CD4-positive, alpha-beta T cell (primary cell): ENCODE measurements at regions not wholly inside any gene's neighbourhood (a gene's known extent, or its start where the extent isn't known, plus 50 kb on each side); places are given as distances from the start of the nearest gene placed in this dataset.
"Not testable (repeated sequence)": the region's sequence is repeated elsewhere in the genome, so short reads cannot be mapped to it uniquely, and the experiment has no call there.

Source experiments
- ATAC-seq: fragments of 200-7000 bp; cut with Tn5 transposase; one replicate; pipeline ENCODE4 v1.10.0; 2022; ENCODE audit warnings: mild to moderate bottlenecking; ENCODE audit not compliant: poor library complexity
- CTCF ChIA-PET: fragments of 350-600 bp; sonication (Branson Sonifier 250); formaldehyde crosslinking; loops from one replicate; lab custom pipeline; 2021; ENCODE audit warnings: antibody characterized with exemption, inconsistent platforms; lab: Charles Lee
- POLR2A ChIA-PET: fragments of 350-600 bp; sonication (Branson Sonifier 250); formaldehyde crosslinking; loops from one replicate; lab custom pipeline; 2021; ENCODE audit warnings: antibody characterized with exemption, inconsistent platforms; lab: Charles Lee
- DNase-seq, 14 experiments: peaks; one replicate each; pipeline ENCODE4 v3.0.0-alpha.2; 2013 to 2020; ENCODE audit warnings: mixed read lengths in 2 of 14
- H3K27ac ChIP-seq, 2 donors: one replicate each; pipeline versions ENCODE4 v1.5.1 to v1.7.0; 2013; ENCODE audit warnings: low read length in 2 of 2, low read depth in 1 of 2, mild to moderate bottlenecking in 1 of 2
- H3K27me3 ChIP-seq, 2 experiments: 1 replicate in 1 of 2; 2 replicates in 1 of 2; pipeline versions ENCODE4 v1.6.1 to v1.7.0; 2013; ENCODE audit warnings: low read length in 2 of 2, control low read depth in 1 of 2, mild to moderate bottlenecking in 1 of 2, moderate library complexity in 1 of 2; ENCODE audit not compliant: insufficient read depth in 2 of 2, control insufficient read depth in 1 of 2
- H3K36me3 ChIP-seq: one replicate; pipeline ENCODE4 v1.6.1; 2013; ENCODE audit warnings: low read length, control low read depth; ENCODE audit not compliant: insufficient read depth
- H3K4me1 ChIP-seq: one replicate; pipeline ENCODE4 v1.6.1; 2013; ENCODE audit warnings: low read length, control low read depth; ENCODE audit not compliant: insufficient read depth
- H3K4me3 ChIP-seq: one replicate; pipeline ENCODE4 v1.5.1; 2013; ENCODE audit warnings: mild to moderate bottlenecking, low read length, moderate library complexity
- H3K9me3 ChIP-seq, 2 experiments: 1 replicate in 1 of 2; 2 replicates in 1 of 2; pipeline versions ENCODE4 v1.6.1 to v1.7.0; 2013; ENCODE audit warnings: low read length in 2 of 2, mild to moderate bottlenecking in 2 of 2, control low read depth in 1 of 2, moderate library complexity in 1 of 2; ENCODE audit not compliant: control insufficient read depth in 1 of 2, insufficient read depth in 1 of 2
- H3K27ac Mint-ChIP-seq: one replicate; pipeline ENCODE4 v1.8.0; 2020; ENCODE audit warnings: mixed read lengths
- H3K27me3 Mint-ChIP-seq: one replicate; pipeline ENCODE4 v1.8.0; 2021; ENCODE audit warnings: mixed read lengths
- H3K36me3 Mint-ChIP-seq: one replicate; pipeline ENCODE4 v1.8.0; 2021; ENCODE audit warnings: low read depth, mixed read lengths
- H3K4me1 Mint-ChIP-seq: one replicate; pipeline ENCODE4 v1.8.0; 2021; ENCODE audit warnings: low read depth, mixed read lengths
- H3K4me3 Mint-ChIP-seq: one replicate; pipeline ENCODE4 v1.8.0; 2020; ENCODE audit warnings: mild to moderate bottlenecking, mixed read lengths
- H3K9me3 Mint-ChIP-seq: one replicate; pipeline ENCODE4 v1.8.0; 2020; ENCODE audit warnings: mixed read lengths
- intact Hi-C, 2 experiments: fragments of 100-400 bp; cut with DNase I in 1 of 2; cut with micrococcal nuclease in 1 of 2; formaldehyde crosslinking; loops; one replicate each; pipeline versions ENCODE4 v1.15.1 to v1.9.0; 2023 to 2025; cut with DNase I, micrococcal nuclease
- TF ChIP-seq, protein P1 (sequence below): fragments of 200-600 bp; IDR thresholded peaks from one replicate; pipeline ENCODE4 v1.8.0; 2022; ENCODE audit warnings: antibody characterized with exemption, mild to moderate bottlenecking

DNA sequence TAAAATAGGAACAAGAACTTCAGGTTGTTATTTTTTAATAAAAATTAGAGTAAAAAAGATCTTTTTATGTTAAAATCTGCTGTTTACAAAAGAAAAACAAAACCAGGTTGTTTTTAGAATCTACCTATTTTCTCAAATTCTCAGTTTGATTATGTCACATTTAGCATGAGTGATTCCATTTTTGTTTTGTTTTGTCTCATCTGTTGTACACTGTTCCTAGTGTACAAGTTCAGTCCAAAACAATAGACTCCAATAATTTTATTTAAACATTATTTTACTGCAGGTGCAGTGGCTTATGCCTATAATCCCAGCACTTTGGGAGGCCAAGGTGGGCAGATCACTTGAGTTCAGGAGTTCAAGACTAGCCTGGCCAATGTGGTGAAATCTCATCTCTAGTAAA lies 2142.7 kb downstream of the TP53TG3F start:
- H3K9me3 Mint-ChIP-seq = peaks cover 9% of the 10 kb centered on the region
- ATAC-seq = no peak
- H3K27ac ChIP-seq = no peak overlapping the region
- no peaks in the 10 kb centered on the region for H3K36me3 Mint-ChIP-seq
- H3K4me1 ChIP-seq = no peaks in the 10 kb centered on the region
- H3K9me3 ChIP-seq = peaks cover 4 to 16% of the 10 kb centered on the region in 2 experiments
- H3K27me3 Mint-ChIP-seq = no peaks in the 10 kb centered on the region
- H3K27me3 ChIP-seq = no peaks in the 10 kb centered on the region
- TF ChIP-seq, protein P1, sequence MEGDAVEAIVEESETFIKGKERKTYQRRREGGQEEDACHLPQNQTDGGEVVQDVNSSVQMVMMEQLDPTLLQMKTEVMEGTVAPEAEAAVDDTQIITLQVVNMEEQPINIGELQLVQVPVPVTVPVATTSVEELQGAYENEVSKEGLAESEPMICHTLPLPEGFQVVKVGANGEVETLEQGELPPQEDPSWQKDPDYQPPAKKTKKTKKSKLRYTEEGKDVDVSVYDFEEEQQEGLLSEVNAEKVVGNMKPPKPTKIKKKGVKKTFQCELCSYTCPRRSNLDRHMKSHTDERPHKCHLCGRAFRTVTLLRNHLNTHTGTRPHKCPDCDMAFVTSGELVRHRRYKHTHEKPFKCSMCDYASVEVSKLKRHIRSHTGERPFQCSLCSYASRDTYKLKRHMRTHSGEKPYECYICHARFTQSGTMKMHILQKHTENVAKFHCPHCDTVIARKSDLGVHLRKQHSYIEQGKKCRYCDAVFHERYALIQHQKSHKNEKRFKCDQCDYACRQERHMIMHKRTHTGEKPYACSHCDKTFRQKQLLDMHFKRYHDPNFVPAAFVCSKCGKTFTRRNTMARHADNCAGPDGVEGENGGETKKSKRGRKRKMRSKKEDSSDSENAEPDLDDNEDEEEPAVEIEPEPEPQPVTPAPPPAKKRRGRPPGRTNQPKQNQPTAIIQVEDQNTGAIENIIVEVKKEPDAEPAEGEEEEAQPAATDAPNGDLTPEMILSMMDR = no peak
- no peak overlapping the region for H3K4me3 ChIP-seq
- no peak overlapping the region for H3K4me3 Mint-ChIP-seq
- POLR2A ChIA-PET = no interaction called here
- H3K36me3 ChIP-seq = no peaks in the 10 kb centered on the region
- intact Hi-C loops = no loop called here
- no peaks in the 10 kb centered on the region for H3K4me1 Mint-ChIP-seq
- DNase-seq = no peak
- H3K27ac Mint-ChIP-seq = no peak overlapping the region
- CTCF ChIA-PET = no interaction called here

DNA sequence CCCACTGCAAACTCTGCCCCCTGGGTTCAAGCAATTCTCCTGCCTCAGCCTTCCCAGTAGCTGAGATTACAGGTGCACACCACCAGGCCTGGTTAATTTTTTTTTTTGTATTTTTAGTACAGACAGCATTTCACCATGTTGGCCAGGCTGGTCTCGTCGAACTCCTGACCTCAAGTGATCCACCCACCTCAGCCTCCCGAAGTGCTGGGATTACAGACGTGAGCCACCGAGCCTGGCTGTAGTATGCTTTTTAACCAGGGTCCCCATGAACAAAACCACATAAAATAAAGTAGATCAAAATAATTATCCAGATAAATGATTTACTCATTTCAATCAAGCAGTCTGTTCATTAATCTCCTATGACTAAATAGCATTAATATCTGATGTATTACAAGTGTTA lies 2144.0 kb downstream of the TP53TG3F start:
- H3K4me3 Mint-ChIP-seq, H3K36me3 ChIP-seq, H3K4me3 ChIP-seq, CTCF ChIA-PET, ATAC-seq, DNase-seq, H3K36me3 Mint-ChIP-seq, H3K27ac ChIP-seq, H3K27me3 Mint-ChIP-seq, H3K27me3 ChIP-seq, H3K4me1 Mint-ChIP-seq, H3K27ac Mint-ChIP-seq, H3K9me3 Mint-ChIP-seq, intact Hi-C loops, H3K4me1 ChIP-seq, POLR2A ChIA-PET: not testable (repeated sequence)
- H3K9me3 ChIP-seq = peaks cover 4 to 16% of the 10 kb centered on the region in 2 experiments

DNA sequence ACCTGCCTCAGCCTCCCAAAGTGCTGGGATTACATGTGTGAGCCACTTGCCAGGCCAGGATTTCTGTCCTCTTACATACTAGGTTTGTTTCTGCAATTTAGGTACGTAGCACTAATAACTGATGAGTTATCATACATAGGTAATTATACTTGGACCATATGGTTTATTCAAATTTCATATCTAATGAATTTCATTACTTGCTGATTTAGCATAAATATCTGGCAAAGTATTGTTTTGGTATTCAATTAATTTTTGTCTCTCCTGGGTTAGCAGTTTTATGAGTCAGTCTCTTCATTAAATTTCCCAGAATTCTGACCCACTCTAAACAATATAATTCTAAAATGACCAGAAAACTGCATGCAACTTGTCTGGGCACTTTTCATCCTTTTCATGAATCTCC lies 2146.5 kb downstream of the TP53TG3F start:
- Mint-ChIP-seq H3K4me3 (no peak overlapping the region), H3K9me3 (no peaks in the 10 kb centered on the region)

DNA sequence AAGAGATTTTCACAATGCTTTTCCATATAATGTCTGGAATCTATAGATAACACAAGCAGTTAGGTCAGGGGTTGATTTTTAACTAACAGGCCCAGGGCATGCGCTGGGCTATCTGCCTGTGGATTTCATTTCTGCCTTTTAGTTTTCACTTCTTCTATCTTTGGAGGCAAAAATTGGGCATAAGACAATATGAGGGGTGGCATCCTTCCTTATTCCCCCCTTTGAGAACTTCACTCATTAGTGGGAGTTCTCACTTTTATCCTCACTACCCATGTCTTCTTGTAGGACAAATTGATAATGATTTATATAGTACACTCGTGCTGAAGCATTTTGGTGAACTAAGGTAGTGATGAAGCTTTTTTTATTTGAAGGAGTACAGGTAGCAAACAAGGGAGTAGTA lies 2155.5 kb downstream of the TP53TG3F start:
- CTCF ChIA-PET, H3K36me3 ChIP-seq, DNase-seq, H3K27ac ChIP-seq, H3K4me1 Mint-ChIP-seq, H3K4me3 ChIP-seq, H3K27ac Mint-ChIP-seq, ATAC-seq, H3K27me3 Mint-ChIP-seq, POLR2A ChIA-PET, intact Hi-C loops, H3K4me1 ChIP-seq, H3K4me3 Mint-ChIP-seq, H3K27me3 ChIP-seq: not testable (repeated sequence)
- Mint-ChIP-seq H3K9me3 (peaks cover 18% of the 10 kb centered on the region), H3K36me3 (peaks cover 11% of the 10 kb centered on the region)
- H3K9me3 ChIP-seq = peaks cover 8 to 36% of the 10 kb centered on the region in 2 experiments

More for the DNA sequence above, 2146.5 kb downstream of the TP53TG3F start:
- no peaks in the 10 kb centered on the region for H3K27me3 ChIP-seq
- H3K4me3 ChIP-seq = no peak overlapping the region
- Mint-ChIP-seq H3K36me3 (no peaks in the 10 kb centered on the region), H3K27me3 (no peaks in the 10 kb centered on the region), H3K27ac (no peak overlapping the region), H3K4me1 (no peaks in the 10 kb centered on the region)
- H3K9me3 ChIP-seq = peaks cover 4 to 5% of the 10 kb centered on the region in 2 experiments
- ChIA-PET POLR2A (no interaction called here), CTCF (no interaction called here)
- ATAC-seq = no peak
- intact Hi-C loops = no loop called here
- TF ChIP-seq, protein P1 = no peak
- no peak for DNase-seq
- H3K27ac ChIP-seq = no peak overlapping the region
- H3K4me1 ChIP-seq = no peaks in the 10 kb centered on the region
- H3K36me3 ChIP-seq = no peaks in the 10 kb centered on the region

DNA sequence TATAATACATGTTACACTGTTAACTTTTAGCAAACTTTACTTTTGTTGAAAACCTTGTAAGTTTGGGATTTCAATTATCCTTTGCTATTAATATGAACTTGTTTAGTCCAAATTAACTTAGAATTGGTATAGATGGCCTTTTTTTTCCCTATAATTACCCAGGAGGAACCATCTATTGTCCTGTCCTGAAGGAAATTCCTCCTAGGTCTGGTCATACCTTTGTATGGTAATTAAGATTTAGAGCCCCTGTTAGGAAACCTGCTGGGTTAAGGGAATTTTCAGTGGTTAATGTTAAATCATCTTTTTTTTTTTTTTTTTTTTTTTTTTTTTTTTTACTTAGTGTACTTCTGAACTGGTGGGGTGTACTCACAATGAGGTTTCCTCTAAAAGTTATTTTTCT lies 2159.8 kb downstream of the TP53TG3F start:
- intact Hi-C loops, H3K27ac ChIP-seq, CTCF ChIA-PET, H3K4me3 ChIP-seq, DNase-seq, H3K4me3 Mint-ChIP-seq, ATAC-seq, H3K27ac Mint-ChIP-seq, H3K4me1 Mint-ChIP-seq, H3K4me1 ChIP-seq, POLR2A ChIA-PET, H3K27me3 Mint-ChIP-seq, H3K27me3 ChIP-seq, H3K36me3 ChIP-seq: not testable (repeated sequence)
- peaks cover 11% of the 10 kb centered on the region for H3K36me3 Mint-ChIP-seq
- H3K9me3 ChIP-seq = peaks cover 22 to 45% of the 10 kb centered on the region in 2 experiments
- peaks cover 18% of the 10 kb centered on the region for H3K9me3 Mint-ChIP-seq
